ENCODE measurements at regions not wholly inside any gene's neighbourhood (a gene's known extent, or its start where the extent isn't known, plus 50 kb on each side); places are given as distances from the start of the nearest gene placed in this dataset.

- H3K4me1 ChIP-seq (ENCODE audit: low read depth), result peaks cover 23% of the 10 kb centered on the region
- no peak for TF ChIP-seq CTCF (IDR thresholded peaks at IDR 0.05)
- peak; percentile 88 for ATAC-seq
- intact Hi-C loops (cut with DNase I, micrococcal nuclease), result no loop called here
- H3K9me3 ChIP-seq, result peaks cover 3% of the 10 kb centered on the region
- no peaks in the 10 kb centered on the region for H3K36me3 ChIP-seq (ENCODE audit: low read depth)
- DNase-seq, result peak in 2 of 3 donors; percentile 32 to 80
- no peak overlapping the region for H3K4me3 ChIP-seq
These were observed 127.5 kb downstream of the CD8B2 start for GRCh38 chr2:106614511-106615291.

GRCh38 chr2:106618614-106619013 lies 131.4 kb downstream of the CD8B2 start:
- no peak for TF ChIP-seq CTCF (IDR thresholded peaks at IDR 0.05)
- no peaks in the 10 kb centered on the region for H3K9me3 ChIP-seq
- peaks cover 17% of the 10 kb centered on the region for H3K4me1 ChIP-seq (ENCODE audit: low read depth)
- ATAC-seq (no peak), DNase-seq (no peak)
- H3K4me3 ChIP-seq, result no peak overlapping the region
- intact Hi-C loops (cut with DNase I, micrococcal nuclease), result no loop called here
- H3K36me3 ChIP-seq (ENCODE audit: low read depth), result no peaks in the 10 kb centered on the region

- Histone ChIP-seq H3K4me3 (no peak overlapping the region), H3K36me3 (ENCODE audit: low read depth) (no peaks in the 10 kb centered on the region), H3K9me3 (peaks cover 8% of the 10 kb centered on the region), H3K4me1 (ENCODE audit: low read depth) (peaks cover 5% of the 10 kb centered on the region)
- DNase-seq (no peak), ATAC-seq (peak; percentile 60)
- TF ChIP-seq CTCF (IDR thresholded peaks at IDR 0.05), result no peak
- intact Hi-C loops (cut with DNase I, micrococcal nuclease), result no loop called here
These were observed 136.3 kb downstream of the CD8B2 start for GRCh38 chr2:106623456-106623855.

- Histone ChIP-seq H3K4me1 (ENCODE audit: low read depth) (peaks cover 5% of the 10 kb centered on the region), H3K9me3 (peaks cover 11% of the 10 kb centered on the region), H3K4me3 (no peak overlapping the region), H3K36me3 (ENCODE audit: low read depth) (no peaks in the 10 kb centered on the region)
- DNase-seq, result no peak
- intact Hi-C loops (cut with DNase I, micrococcal nuclease), result no loop called here
- TF ChIP-seq CTCF (IDR thresholded peaks at IDR 0.05), result no peak
- ATAC-seq, result peak; percentile 93
These were observed 137.7 kb downstream of the CD8B2 start for GRCh38 chr2:106624787-106625380.

- no peak for TF ChIP-seq CTCF (IDR thresholded peaks at IDR 0.05)
- DNase-seq, result no peak
- peaks cover 11% of the 10 kb centered on the region for H3K9me3 ChIP-seq
- intact Hi-C loops (cut with DNase I, micrococcal nuclease), result no loop called here
- no peak overlapping the region for H3K4me3 ChIP-seq
- H3K36me3 ChIP-seq (ENCODE audit: low read depth), result no peaks in the 10 kb centered on the region
- no peak for ATAC-seq
- H3K4me1 ChIP-seq (ENCODE audit: low read depth), result peaks cover 5% of the 10 kb centered on the region
These were observed 141.2 kb downstream of the CD8B2 start for GRCh38 chr2:106628377-106628776.
